Progenitor cell of endocrine pancreas (in vitro differentiated cells): ENCODE measurements at regions not wholly inside any gene's neighbourhood (a gene's known extent, or its start where the extent isn't known, plus 50 kb on each side); places are given as distances from the start of the nearest gene placed in this dataset.

Source experiments
- DNase-seq: peaks from one replicate; pipeline ENCODE4 v3.0.0; 2021; ENCODE audit warnings: low spot score; ENCODE audit not compliant: unreplicated experiment
- H3K27ac Mint-ChIP-seq: 2 replicates; pipeline ENCODE4 v1.8.0; 2021; ENCODE audit warnings: mild to moderate bottlenecking, moderate library complexity, mixed read lengths
- H3K27me3 Mint-ChIP-seq: 2 replicates; pipeline ENCODE4 v1.8.0; 2021; ENCODE audit warnings: mixed read lengths
- H3K36me3 Mint-ChIP-seq: 2 replicates; pipeline ENCODE4 v1.8.0; 2022; ENCODE audit warnings: mixed read lengths; ENCODE audit not compliant: insufficient read depth
- H3K4me1 Mint-ChIP-seq: 2 replicates; pipeline ENCODE4 v1.8.0; 2021; ENCODE audit warnings: low read depth, mixed read lengths
- H3K4me3 Mint-ChIP-seq: 2 replicates; pipeline ENCODE4 v1.8.0; 2021; ENCODE audit warnings: low read depth, mild to moderate bottlenecking, moderate library complexity, mixed read lengths
- H3K9me3 Mint-ChIP-seq: 2 replicates; pipeline ENCODE4 v1.8.0; 2021; ENCODE audit warnings: low read depth, mixed read lengths
- CTCF ChIP-seq: fragments of 200-600 bp; sonication (generic); IDR thresholded peaks from one replicate; pipeline ENCODE4 v1.5.0; 2021; ENCODE audit warnings: antibody characterized with exemption, mild to moderate bottlenecking; ENCODE audit not compliant: unreplicated experiment

DNA sequence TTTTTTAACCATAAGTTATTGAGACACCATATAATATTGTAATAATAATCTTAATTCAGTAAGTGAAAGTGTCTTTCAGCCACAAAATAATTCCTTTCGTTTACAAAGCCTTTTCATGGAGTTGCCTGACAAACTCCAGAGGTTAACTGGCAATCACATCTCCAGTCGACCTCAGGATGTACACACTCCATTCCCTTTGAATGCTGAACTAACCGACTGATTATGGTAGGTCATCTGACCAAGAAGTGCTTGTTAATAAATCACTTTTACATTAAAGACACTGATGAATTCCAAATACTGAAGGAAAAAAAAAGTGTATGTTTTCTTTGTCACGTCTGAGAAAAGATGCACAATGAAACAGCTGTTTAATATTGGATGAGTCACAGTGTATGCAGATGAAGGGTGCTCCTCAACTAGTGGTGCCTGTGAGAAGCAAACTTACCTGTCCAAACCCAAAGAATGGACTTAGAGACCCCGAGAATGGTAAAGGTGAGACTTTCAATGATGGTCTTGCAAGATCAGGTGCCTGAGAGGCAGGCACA is 348.1 kb upstream of the VWC2 start:
- H3K36me3 Mint-ChIP-seq, result no peaks in the 10 kb centered on the region

GRCh38 chr7:49432254-49432653 is 341.2 kb upstream of the VWC2 start:
- no peak for TF ChIP-seq CTCF
- no peak overlapping the region for H3K27ac Mint-ChIP-seq
- no peak overlapping the region for H3K4me3 Mint-ChIP-seq

More for the DNA sequence above, 348.1 kb upstream of the VWC2 start:
- Mint-ChIP-seq H3K27ac (no peak overlapping the region), H3K9me3 (no peaks in the 10 kb centered on the region), H3K27me3 (no peaks in the 10 kb centered on the region), H3K4me1 (no peaks in the 10 kb centered on the region), H3K4me3 (no peak overlapping the region)
- no peak for TF ChIP-seq CTCF
- no peak for DNase-seq

GRCh38 chr7:49433794-49434193 is 339.6 kb upstream of the VWC2 start:
- no peak for DNase-seq
- Mint-ChIP-seq H3K9me3 (peaks cover 3% of the 10 kb centered on the region), H3K36me3 (no peaks in the 10 kb centered on the region), H3K4me3 (no peak overlapping the region), H3K27me3 (no peaks in the 10 kb centered on the region), H3K4me1 (peaks cover 20% of the 10 kb centered on the region), H3K27ac (no peak overlapping the region)
- no peak for TF ChIP-seq CTCF

More at GRCh38 chr7:49432254-49432653, 341.2 kb upstream of the VWC2 start:
- peaks cover 20% of the 10 kb centered on the region for H3K4me1 Mint-ChIP-seq
- peaks cover 3% of the 10 kb centered on the region for H3K9me3 Mint-ChIP-seq
- no peaks in the 10 kb centered on the region for H3K27me3 Mint-ChIP-seq
- no peaks in the 10 kb centered on the region for H3K36me3 Mint-ChIP-seq
- no peak for DNase-seq

DNA sequence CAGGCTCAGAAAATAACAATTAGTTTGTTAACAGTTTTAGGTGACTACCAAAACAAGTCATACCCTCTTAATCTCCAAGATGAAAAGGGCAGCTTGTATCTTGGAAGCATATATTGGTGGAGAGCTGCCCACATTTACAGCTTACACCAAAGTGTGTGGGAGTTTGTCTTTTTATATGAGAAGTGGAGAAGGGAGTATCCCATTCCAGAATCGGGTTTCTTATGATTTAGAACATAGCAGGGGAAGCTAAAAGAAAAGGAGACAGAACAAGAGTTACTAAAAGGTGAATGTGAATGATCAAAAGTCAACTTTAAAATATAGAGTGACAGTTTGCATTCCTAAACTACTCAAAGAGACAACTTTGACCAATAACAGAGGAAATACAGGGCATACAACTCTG is 338.6 kb upstream of the VWC2 start:
- Mint-ChIP-seq H3K27ac (no peak overlapping the region), H3K9me3 (peaks cover 3% of the 10 kb centered on the region), H3K4me3 (no peak overlapping the region), H3K4me1 (peaks cover 20% of the 10 kb centered on the region), H3K36me3 (no peaks in the 10 kb centered on the region), H3K27me3 (no peaks in the 10 kb centered on the region)
- DNase-seq, result no peak
- no peak for TF ChIP-seq CTCF

DNA sequence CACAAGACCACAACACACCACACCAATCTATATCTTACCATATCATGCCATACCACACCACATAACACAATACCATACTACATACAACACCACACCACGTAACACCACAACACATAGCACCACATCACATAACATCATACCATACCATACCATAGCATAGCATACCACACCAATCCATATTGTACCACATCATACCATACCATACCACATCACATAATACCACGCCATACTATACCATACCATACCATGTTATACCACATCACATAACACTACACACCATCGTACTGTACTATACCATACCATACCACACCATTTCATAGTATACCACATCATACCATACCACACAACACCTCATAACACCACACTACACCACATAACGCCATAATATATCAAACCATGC is 335.2 kb upstream of the VWC2 start:
- Mint-ChIP-seq H3K4me1 (peaks cover 17% of the 10 kb centered on the region), H3K4me3 (no peak overlapping the region), H3K36me3 (no peaks in the 10 kb centered on the region), H3K27me3 (no peaks in the 10 kb centered on the region), H3K27ac (no peak overlapping the region), H3K9me3 (peaks cover 3% of the 10 kb centered on the region)
- DNase-seq, result no peak
- no peak for TF ChIP-seq CTCF
